ENCODE measurements at regions not wholly inside any gene's neighbourhood (a gene's known extent, or its start where the extent isn't known, plus 50 kb on each side); places are given as distances from the start of the nearest gene placed in this dataset.
"Not testable (repeated sequence)": the region's sequence is repeated elsewhere in the genome, so short reads cannot be mapped to it uniquely, and the experiment has no call there.

- no peak for DNase-seq
Measured at GRCh38 chr2:147170932-147171331, 673.9 kb upstream of the ACVR2A start.

DNA sequence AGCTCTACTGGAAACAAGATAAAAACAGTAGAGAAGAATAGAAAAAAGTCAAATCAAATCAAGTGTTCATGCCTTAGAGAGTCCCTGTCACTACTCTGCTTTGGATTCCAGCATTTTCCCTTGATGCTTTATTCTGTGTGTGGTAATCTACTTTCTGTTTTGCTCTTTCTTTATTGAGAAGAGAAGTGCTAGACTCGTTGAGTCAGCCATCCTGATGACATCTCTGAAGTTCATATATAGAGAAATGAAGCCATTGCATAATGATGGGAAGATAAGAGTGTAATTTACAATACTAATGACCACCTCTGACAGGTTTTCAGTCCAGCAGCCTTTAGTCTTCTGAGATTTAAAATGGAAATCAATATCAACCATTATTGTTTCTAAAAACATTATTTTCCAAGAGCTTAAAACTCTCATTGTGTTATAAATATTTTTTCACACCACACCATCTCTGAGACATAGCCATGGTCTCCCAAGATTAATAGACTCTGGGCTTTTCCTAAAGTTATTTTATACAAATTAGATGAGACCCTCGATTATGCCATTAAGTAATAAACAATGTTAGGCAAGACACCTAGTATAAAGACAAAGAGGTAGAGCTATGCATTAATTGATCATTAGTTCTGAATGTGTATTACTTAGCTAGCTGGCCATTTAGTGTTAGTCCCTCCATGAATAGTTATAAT, 679.0 kb upstream of the ACVR2A start:
- DNase-seq = no peak

DNA sequence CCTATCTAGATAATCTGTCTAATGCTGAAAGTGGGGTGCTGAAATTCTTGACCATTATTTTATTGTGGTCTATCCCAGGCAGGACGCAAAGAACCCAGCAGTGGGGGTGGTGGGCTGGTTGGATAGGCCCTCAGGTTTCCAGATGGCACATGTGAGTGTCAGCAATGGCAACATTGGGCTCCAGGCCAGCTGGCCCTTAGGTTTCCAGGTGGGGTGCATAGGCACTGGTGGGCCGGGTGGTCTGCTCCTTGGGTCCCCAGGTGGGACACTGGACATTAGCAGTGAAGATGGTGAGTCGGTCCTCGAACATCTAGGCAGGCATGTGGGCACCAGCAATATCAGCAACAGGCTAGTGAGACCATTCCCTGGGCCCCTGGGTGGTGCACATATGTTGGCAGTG, 680.3 kb upstream of the ACVR2A start:
- DNase-seq = no peak

GRCh38 chr2:147161746-147162145, 683.1 kb upstream of the ACVR2A start:
- no peak for DNase-seq

DNA sequence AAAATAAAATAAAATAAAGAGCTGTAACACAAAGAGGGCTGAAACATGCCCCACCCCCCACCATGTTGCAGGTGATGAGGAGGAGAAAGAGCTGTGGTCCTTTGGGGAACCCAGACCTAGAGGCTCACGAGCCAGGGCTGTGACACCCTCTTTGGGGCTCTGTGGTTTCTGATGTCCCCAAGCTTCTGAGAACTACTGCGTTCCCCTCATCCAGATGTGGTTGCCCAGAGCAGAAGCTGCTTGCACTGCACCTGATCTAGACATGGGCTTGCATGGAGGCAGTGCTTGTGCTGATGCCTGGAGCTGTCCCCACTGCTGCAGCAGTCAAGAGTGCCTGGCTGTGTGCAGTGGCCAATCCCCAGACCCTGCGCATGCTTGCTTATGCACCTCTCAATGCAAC, 687.9 kb upstream of the ACVR2A start:
- no peak for DNase-seq

GRCh38 chr2:147150241-147150635, 694.6 kb upstream of the ACVR2A start:
- DNase-seq = no peak

- DNase-seq = no peak
Measured at GRCh38 chr2:147149575-147150240, 695.1 kb upstream of the ACVR2A start.

- DNase-seq = no peak
Measured at GRCh38 chr2:147147802-147148201, 697.0 kb upstream of the ACVR2A start.

DNA sequence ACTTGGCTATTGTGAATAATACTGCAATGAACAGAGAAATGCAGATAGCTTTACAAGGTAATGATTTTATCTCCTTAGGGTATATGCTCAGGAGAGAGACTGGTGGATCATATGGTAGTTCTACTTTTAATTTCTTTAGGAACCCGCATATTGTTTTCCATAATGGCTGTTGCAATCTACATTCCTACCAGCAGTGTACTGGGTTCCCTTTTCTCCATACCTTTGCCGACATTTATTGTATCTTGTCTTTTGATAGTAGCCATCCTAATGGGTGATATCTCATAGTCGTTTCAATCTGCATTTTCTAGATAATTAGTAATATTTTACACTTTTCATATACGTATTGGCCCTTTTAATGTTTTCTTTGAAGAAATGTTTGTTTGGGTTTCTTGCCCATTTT, 702.9 kb upstream of the ACVR2A start:
- DNase-seq = no peak

- DNase-seq = not testable (repeated sequence)
Measured at GRCh38 chr2:147139732-147140131, 705.1 kb upstream of the ACVR2A start.

GRCh38 chr2:147137711-147138110, 707.1 kb upstream of the ACVR2A start:
- no peak for DNase-seq

GRCh38 chr2:147135376-147135775, 709.5 kb upstream of the ACVR2A start:
- no peak for DNase-seq

DNA sequence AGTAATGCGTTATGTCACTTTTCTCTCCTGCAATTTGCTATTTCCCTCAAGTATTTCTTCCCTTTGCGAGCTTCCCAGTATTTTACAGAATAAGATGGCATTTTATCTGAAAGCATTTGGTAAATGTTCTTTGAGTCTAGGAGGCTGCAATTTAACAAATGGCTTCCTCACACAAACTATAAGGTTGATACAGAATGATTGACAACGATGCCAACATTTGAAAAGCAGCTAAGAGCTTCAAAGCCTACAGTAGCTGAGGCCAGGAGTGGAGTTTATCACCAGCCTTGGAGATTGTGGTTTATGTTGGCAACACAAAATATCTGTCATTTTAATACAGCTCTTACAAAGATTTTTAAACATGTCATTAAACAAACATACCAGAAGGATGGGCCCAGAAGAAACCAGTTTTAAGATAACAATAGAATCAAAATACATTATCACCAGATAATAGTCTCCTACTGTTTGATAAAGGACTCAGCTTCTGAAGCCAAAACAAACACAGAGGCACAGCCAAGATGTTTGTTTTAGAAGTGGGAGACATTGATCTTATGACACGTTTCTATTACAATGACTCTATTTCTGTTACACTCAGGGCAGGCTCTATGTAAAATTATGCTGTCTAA, 711.4 kb upstream of the ACVR2A start:
- DNase-seq = no peak

GRCh38 chr2:147125145-147125544, 719.7 kb upstream of the ACVR2A start:
- DNase-seq = no peak

GRCh38 chr2:147122944-147123343, 721.9 kb upstream of the ACVR2A start:
- no peak for DNase-seq

DNA sequence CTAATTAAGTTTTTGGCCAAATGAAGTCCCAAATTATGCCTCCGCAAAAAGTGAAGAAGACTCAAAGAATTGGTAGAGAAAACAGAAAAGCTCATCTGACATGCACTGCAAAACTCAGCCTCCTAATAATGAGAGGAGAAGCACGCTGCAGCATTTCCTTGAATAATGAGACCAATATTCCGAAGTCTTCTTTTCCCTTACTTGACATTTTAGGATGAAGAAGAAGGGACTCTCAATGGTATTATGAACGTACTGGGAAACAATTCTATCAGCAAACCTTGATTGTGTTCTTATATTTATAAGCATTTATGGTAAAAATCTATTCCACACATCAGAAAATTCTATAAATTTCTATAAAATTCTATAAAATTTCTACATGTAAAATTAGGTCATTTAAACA, 733.9 kb upstream of the ACVR2A start:
- DNase-seq = no peak

DNA sequence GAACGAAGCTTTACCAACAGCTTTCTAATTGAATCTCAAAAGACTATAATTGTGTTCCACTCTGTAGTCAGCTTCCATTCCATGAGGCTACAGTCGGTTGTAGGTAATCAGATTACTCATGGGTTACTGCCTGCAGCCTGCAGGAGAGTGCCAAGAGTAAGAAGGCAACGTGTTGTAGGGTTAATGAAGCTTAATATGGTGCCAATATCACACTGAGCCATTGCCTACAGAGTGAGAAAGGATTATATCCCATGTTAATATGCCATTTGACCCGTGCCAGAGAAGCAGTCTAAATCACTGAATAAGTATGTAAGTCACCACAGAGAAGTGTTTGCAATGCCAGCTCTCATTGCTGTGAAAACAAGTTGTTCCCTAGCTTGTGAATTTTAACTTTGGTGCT, 734.5 kb upstream of the ACVR2A start:
- DNase-seq = no peak

DNA sequence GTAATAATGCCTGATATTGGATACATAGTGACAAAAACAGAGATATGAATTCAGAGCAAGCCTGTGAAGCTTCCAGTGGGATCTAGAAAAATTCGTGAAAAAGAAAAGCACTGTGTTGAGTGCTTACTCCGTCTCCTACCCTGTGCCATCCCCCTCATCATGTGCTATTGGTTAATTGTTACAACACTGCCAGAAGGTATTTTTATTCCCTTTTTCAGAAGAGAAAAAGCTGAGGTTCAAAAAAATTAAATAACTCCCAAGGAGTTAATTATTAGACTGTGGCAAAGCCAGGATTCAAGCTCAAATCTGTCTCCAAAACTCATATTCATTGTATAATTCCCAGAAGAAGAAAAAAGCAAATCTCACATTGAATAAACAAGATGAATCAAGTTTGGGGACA, 735.5 kb upstream of the ACVR2A start:
- no peak for DNase-seq

DNA sequence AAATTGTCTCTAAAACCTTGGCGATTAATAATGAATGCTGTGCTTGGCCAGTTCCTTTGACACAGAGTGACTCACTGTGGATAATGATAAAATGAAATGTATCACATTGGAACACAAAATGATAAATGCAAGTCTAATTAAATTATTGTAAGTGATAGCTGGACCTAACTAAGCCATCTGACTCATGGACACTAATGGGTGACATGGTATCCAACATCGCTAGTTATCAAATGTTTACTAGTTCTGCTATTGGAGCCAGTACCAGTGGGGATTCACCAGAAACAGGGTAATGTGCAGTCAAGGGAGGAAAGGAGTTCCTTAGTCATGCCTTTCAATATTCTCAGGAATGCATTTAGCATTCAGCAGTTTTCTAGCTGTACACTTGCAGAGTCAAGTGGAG, 736.3 kb upstream of the ACVR2A start:
- DNase-seq = no peak

DNA sequence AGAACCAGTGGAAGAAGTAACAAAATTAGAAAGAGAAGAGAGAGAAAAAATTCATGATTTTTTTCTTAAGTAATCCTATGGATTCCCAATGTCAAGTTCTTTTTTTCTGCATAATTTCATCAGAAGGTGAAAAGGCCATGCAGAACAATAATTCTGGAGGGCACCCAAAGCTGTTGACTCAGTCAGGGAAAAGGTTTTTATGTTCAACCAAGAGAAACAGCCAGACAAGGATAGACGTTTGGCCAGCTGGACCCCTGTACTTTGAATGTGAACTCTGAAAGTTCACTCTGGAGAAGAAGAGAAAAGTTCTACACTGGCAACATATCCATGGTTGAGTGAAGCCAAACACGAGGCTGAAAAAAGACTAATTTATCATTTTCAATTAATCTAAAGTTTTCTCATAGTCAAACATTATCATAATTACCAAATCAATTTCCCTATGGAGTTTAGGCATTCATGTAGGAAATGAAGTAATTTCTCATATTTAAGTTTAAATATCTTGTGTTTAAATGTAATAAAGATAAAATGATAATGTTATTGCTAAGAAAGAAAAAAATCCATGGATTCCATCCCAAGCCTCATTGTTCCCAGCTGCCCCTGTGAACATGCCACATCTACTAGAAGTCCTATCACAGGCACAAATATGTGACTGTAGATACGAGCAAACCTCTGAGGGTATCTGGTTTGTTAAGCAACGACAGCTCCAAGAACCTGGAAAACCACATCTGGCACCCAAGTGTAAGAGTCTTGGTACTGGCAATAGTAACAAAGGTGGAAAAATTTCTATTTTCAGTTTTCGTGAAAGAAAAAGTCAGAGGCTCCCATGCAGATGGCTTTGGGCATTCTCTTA, 742.7 kb upstream of the ACVR2A start:
- no peak for DNase-seq

GRCh38 chr2:147100406-147101035, 744.3 kb upstream of the ACVR2A start:
- DNase-seq = no peak

GRCh38 chr2:147099845-147100244, 745.0 kb upstream of the ACVR2A start:
- DNase-seq = no peak

DNA sequence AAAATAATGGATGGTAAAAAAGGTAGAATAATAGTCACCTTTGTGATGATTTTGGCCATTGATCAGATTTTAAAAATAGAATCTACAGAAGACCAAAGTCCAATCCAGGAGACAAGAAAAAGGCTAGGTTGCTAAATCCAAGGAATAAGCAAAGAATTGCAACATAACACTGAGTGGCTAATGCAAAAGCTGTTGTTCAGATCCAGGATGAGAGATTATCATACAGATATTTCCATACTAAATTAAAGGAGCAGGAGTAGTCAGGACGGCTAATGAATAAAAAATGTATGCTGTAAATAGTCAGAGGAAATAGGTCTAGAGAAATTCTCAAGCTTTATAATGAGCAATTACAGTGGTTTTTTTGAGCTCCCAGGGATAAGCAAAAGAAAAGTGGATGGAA, 745.9 kb upstream of the ACVR2A start:
- no peak for DNase-seq

All from activated T-cell treated with anti-CD3 and anti-CD28 coated beads, Interleukin-2, amount 50 U/mL, for 1 hour (primary cell).